IMR-90 (cell line): ENCODE measurements at regions not wholly inside any gene's neighbourhood (a gene's known extent, or its start where the extent isn't known, plus 50 kb on each side); places are given as distances from the start of the nearest gene placed in this dataset.
"Not testable (repeated sequence)": the region's sequence is repeated elsewhere in the genome, so short reads cannot be mapped to it uniquely, and the experiment has no call there.

Experiments used
- ATAC-seq: fragments of 200-7000 bp; cut with Tn5 transposase; 2 replicates; pipeline ENCODE4 v1.9.1; 2020; ENCODE audit warnings: low read depth, mild to moderate bottlenecking, moderate library complexity
- BruUV-seq: library from RNA; stranded (reverse); fragments of 400-500 nt; replicated peaks from 2 replicates; lab custom pipeline; 2021; lab: Mats Ljungman, UMichigan
- CTCF ChIA-PET: fragments of 300-600 bp; formaldehyde crosslinking; extraction: SDS; loops from one replicate; lab custom pipeline; 2021; ENCODE audit warnings: antibody characterized with exemption; lab: Yijun Ruan, JAX
- POLR2A ChIA-PET: fragments of 300-600 bp; sonication (Branson Sonifier 250); formaldehyde crosslinking; loops from one replicate; lab custom pipeline; 2022; ENCODE audit warnings: antibody characterized with exemption; ENCODE audit not compliant: unreplicated experiment; lab: Charles Lee
- DNase-seq: peaks from one replicate; pipeline ENCODE4 v3.0.0; 2013
- H2AFZ ChIP-seq: replicated peaks from 2 replicates; pipeline ENCODE3; 2013; ENCODE audit warnings: low read length, mild to moderate bottlenecking; ENCODE audit not compliant: poor library complexity
- H2AK5ac ChIP-seq: 2 replicates; pipeline ENCODE4 v1.6.1; 2013; ENCODE audit warnings: low read depth, low read length, inconsistent platforms
- H2AK9ac ChIP-seq: replicated peaks from 2 replicates; pipeline ENCODE3; 2013; ENCODE audit warnings: mild to moderate bottlenecking, low read depth, low read length, moderate library complexity; ENCODE audit not compliant: poor library complexity
- H2BK120ac ChIP-seq: 2 replicates; pipeline ENCODE4 v1.6.1; 2013; ENCODE audit warnings: low read depth, low read length, inconsistent platforms
- H2BK15ac ChIP-seq: 3 replicates; pipeline ENCODE4 v1.6.1; 2013; ENCODE audit warnings: low read depth, low read length, inconsistent platforms
- H2BK20ac ChIP-seq: 2 replicates; pipeline ENCODE4 v1.6.1; 2013; ENCODE audit warnings: low read depth, mild to moderate bottlenecking, inconsistent platforms, low read length, moderate library complexity
- H2BK5ac ChIP-seq: 2 replicates; pipeline ENCODE4 v1.6.1; 2013; ENCODE audit warnings: mild to moderate bottlenecking, low read depth, low read length, inconsistent platforms; ENCODE audit not compliant: poor library complexity, severe bottlenecking
- H3K14ac ChIP-seq: replicated peaks from 2 replicates; pipeline ENCODE4 v1.6.1; 2013; ENCODE audit warnings: low read depth, low read length, inconsistent platforms
- H3K18ac ChIP-seq: 2 replicates; pipeline ENCODE4 v1.6.1; 2013; ENCODE audit warnings: low read depth, low read length, control low read depth
- H3K23ac ChIP-seq: 2 replicates; pipeline ENCODE4 v1.6.1; 2013; ENCODE audit warnings: low read depth, low read length, inconsistent platforms
- H3K27ac ChIP-seq: 2 replicates; pipeline ENCODE4 v1.5.1; 2013; ENCODE audit warnings: mild to moderate bottlenecking, control low read depth, low read length; ENCODE audit not compliant: insufficient read depth
- H3K27me3 ChIP-seq: 2 replicates; pipeline ENCODE4 v1.6.1; 2013; ENCODE audit warnings: low read length; ENCODE audit not compliant: control insufficient read depth, insufficient read depth
- H3K36me3 ChIP-seq: 2 replicates; pipeline ENCODE4 v1.6.1; 2013; ENCODE audit warnings: low read length, mixed read lengths; ENCODE audit not compliant: control insufficient read depth, insufficient read depth
- H3K4ac ChIP-seq: 2 replicates; pipeline ENCODE4 v1.6.1; 2013; ENCODE audit warnings: low read depth, low read length, inconsistent platforms
- H3K4me1 ChIP-seq: 2 replicates; pipeline ENCODE4 v1.6.1; 2013; ENCODE audit warnings: low read length, mixed read lengths; ENCODE audit not compliant: control insufficient read depth, insufficient read depth
- H3K4me2 ChIP-seq: 2 replicates; pipeline ENCODE4 v1.6.1; 2013; ENCODE audit warnings: low read depth, mild to moderate bottlenecking, control low read depth, low read length, moderate library complexity
- H3K4me3 ChIP-seq: 2 replicates; pipeline ENCODE4 v1.5.1; 2013; ENCODE audit warnings: low read depth, mild to moderate bottlenecking, control low read depth, low read length, moderate library complexity; ENCODE audit not compliant: insufficient read depth
- H3K56ac ChIP-seq: 2 replicates; pipeline ENCODE4 v1.6.1; 2013; ENCODE audit warnings: low read length, inconsistent platforms; ENCODE audit not compliant: insufficient read depth; ENCODE audit errors: extremely low read depth
- H3K79me1 ChIP-seq, 2 experiments: 2 replicates each; pipeline ENCODE4 v1.6.1; 2013; ENCODE audit warnings: low read length in 2 of 2, inconsistent platforms in 1 of 2, low read depth in 1 of 2
- H3K9ac ChIP-seq: 2 replicates; pipeline ENCODE4 v1.6.1; 2013; ENCODE audit warnings: low read depth, low read length, control low read depth
- H3K9me1 ChIP-seq: 2 replicates; pipeline ENCODE4 v1.6.1; 2013; ENCODE audit warnings: low read length, inconsistent platforms; ENCODE audit not compliant: insufficient read depth
- H3K9me3 ChIP-seq: 2 replicates; pipeline ENCODE4 v1.6.1; 2013; ENCODE audit warnings: low read length; ENCODE audit not compliant: control insufficient read depth, insufficient read depth
- H4K20me1 ChIP-seq: 2 replicates; pipeline ENCODE4 v1.6.1; 2013; ENCODE audit warnings: low read length, inconsistent platforms; ENCODE audit not compliant: insufficient read depth
- H4K5ac ChIP-seq: 2 replicates; pipeline ENCODE4 v1.6.1; 2013; ENCODE audit warnings: mild to moderate bottlenecking, low read depth, low read length, control low read depth
- H4K8ac ChIP-seq, 2 experiments: 2 replicates each; pipeline ENCODE4 v1.6.1; 2013; ENCODE audit warnings: low read depth in 2 of 2, low read length in 2 of 2, control low read depth in 1 of 2, inconsistent platforms in 1 of 2
- H4K91ac ChIP-seq: 2 replicates; pipeline ENCODE4 v1.6.1; 2013; ENCODE audit warnings: low read depth, low read length, inconsistent platforms; ENCODE audit not compliant: insufficient read depth
- WGBS, 2 experiments: methylation state at CpG; one replicate each; pipeline versions ENCODE4 v1.1.5 to v1.1.7; 2013; ENCODE audit warnings: missing lambda C conversion rate in 2 of 2; ENCODE audit not compliant: insufficient read length in 1 of 2; ENCODE audit errors: extremely low coverage in 2 of 2; 5-methylcytosine and 5-hydroxymethylcytosine counted together
- dilution Hi-C: fragments of 300-500 bp; cut with HindIII; formaldehyde crosslinking; loops from one replicate; pipeline ENCODE4 v1.14.3; 2018; ENCODE audit warnings: low sequenced_read_pairs; ENCODE audit not compliant: unreplicated experiment
- in situ Hi-C: fragments of 300-500 bp; cut with MboI; formaldehyde crosslinking; loops from 3 replicates; pipeline ENCODE4 v1.14.3; 2019; ENCODE audit warnings: low sequenced_read_pairs, inconsistent platforms, mixed read lengths
- intact Hi-C: fragments of 100-400 bp; cut with micrococcal nuclease; formaldehyde crosslinking; loops from 2 replicates; pipeline ENCODE4 v1.10.0; 2022

DNA sequence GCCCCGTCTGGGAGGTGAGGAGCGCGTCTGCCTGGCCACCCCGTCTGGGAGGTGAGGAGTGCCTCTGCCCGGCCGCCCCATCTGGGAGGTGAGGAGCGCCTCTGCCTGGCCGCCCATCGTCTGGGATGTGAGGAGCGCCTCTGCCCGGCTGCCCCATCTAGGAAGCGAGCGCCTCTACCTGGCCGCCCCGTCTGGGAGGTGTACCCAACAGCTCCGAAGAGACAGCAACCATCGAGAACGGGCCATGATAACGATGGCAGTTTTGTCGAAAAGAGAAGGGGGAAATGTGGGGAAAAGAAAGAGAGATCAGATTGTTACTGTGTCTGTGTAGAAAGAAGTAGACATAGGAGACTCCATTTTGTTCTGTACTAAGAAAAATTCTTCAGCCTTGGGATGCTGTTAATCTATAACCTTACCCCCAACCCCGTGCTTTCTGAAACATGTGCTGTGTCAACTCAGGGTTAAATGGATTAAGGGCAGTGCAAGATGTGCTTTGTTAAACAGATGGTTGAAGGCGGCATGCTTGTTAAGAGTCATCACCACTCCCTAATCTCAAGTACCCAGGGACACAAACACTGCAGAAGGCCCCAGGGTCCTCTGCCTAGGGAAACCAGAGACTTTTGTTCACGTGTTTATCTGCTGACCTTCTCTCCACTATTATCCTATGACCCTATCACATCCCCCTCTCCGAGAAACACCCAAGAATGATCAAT is 137.0 kb upstream of the PALMD start:
- H3K27ac ChIP-seq, ATAC-seq, H2BK20ac ChIP-seq, H2AK9ac ChIP-seq, DNase-seq, H3K4ac ChIP-seq, H2BK5ac ChIP-seq, H3K4me1 ChIP-seq, H4K20me1 ChIP-seq, H4K5ac ChIP-seq, in situ Hi-C loops, H3K9me1 ChIP-seq, H3K36me3 ChIP-seq, POLR2A ChIA-PET, CTCF ChIA-PET, BruUV-seq, intact Hi-C loops, H2BK15ac ChIP-seq, H3K14ac ChIP-seq, H2AFZ ChIP-seq, H3K56ac ChIP-seq, H4K8ac ChIP-seq, H2BK120ac ChIP-seq, H3K23ac ChIP-seq, H3K4me2 ChIP-seq, H3K27me3 ChIP-seq, H3K9me3 ChIP-seq, H3K9ac ChIP-seq, H3K4me3 ChIP-seq, H2AK5ac ChIP-seq, dilution Hi-C loops, H3K79me1 ChIP-seq, H3K18ac ChIP-seq, H4K91ac ChIP-seq: not testable (repeated sequence)
- 91% methylated on average over 7 of the region's 24 CpGs; no CpG with 5 or more reads in 1 of the 2 experiments for WGBS, 2 experiments

DNA sequence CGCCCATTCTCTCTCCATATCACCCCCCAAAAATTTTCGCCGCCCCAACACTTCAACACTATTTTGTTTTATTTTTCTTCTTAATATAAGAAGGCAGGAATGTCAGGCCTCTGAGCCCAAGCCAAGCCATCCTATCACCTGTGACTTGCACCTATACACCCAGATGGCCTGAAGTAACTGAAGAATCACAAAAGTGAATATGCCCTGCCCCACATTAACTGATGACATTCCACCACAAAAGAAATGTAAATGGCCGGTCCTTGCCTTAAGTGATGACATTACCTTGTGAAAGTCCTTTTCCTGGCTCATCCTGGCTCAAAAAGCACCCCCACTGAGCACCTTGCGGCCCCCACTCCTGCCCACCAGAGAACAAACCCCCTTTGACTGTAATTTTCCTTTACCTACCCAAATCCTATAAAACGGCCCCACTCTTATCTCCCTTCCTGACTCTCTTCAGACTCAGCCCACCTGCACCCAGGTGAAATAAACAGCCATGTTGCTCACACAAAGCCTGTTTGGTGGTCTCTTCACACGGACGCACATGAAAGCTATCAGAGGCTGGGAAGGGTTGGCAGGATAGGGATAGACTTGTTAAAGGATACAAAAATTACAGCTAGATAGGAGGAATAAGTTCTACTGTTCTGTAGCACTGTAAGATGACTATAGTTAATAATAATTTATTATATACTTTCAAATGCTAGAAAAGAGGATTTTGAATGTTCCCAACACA is 130.9 kb upstream of the PALMD start:
- H3K79me1 ChIP-seq, ATAC-seq, H2BK15ac ChIP-seq, in situ Hi-C loops, H4K5ac ChIP-seq, H3K27me3 ChIP-seq, H2BK120ac ChIP-seq, H4K8ac ChIP-seq, POLR2A ChIA-PET, H3K9me3 ChIP-seq, H2BK20ac ChIP-seq, intact Hi-C loops, H2AFZ ChIP-seq, H2AK5ac ChIP-seq, H2AK9ac ChIP-seq, H3K56ac ChIP-seq, H2BK5ac ChIP-seq, H3K9ac ChIP-seq, BruUV-seq, H3K27ac ChIP-seq, H3K9me1 ChIP-seq, DNase-seq, H3K4ac ChIP-seq, H3K36me3 ChIP-seq, H3K18ac ChIP-seq, H3K4me3 ChIP-seq, H3K4me1 ChIP-seq, H4K91ac ChIP-seq, H3K23ac ChIP-seq, H3K4me2 ChIP-seq, CTCF ChIA-PET, dilution Hi-C loops, H4K20me1 ChIP-seq, H3K14ac ChIP-seq: not testable (repeated sequence)
- no CpG with 5 or more reads among the region's 8 CpGs for WGBS, 2 experiments
